Colon (tissue), 2 donors: ENCODE measurements at regions not wholly inside any gene's neighbourhood (a gene's known extent, or its start where the extent isn't known, plus 50 kb on each side); places are given as distances from the start of the nearest gene placed in this dataset.

Source experiments
- FAIRE-seq: peaks from 2 replicates; lab custom pipeline; 2012; peaks lifted over from hg19 to GRCh38; lab: Jason Lieb, UNC
- donor health status: control.
- donor health status: control.

DNA sequence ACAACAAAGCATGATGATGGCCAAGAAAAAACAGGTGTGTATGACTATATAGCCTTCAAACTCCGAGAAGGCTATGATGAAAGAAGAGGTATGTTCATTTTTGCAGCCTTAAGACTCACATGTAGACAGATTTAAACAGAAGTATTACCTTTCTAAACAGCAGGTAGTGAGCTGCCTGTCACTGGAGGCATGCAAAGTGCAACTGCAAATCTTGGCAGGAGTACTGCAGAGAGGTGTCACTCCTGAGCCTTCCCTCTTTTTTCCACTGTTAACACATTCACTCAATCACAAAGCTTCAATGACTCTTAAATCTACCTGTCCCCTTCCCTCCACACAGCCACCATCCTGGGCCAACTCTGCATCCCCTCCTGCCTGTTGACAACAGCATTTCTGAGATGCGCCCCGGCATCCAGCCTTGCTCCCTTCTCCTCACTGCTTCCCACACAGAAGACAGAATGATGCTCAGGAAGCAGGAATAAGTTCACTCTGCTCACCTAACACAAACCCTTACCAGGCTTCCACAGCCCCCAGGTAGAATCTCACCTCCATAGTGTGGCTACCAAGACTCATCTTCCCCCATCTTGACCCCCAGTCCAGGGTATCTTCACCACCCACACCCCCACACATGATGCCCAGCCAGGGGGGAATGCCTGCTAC is 161.9 kb upstream of the ZMIZ1 start:
- no peak for FAIRE-seq

DNA sequence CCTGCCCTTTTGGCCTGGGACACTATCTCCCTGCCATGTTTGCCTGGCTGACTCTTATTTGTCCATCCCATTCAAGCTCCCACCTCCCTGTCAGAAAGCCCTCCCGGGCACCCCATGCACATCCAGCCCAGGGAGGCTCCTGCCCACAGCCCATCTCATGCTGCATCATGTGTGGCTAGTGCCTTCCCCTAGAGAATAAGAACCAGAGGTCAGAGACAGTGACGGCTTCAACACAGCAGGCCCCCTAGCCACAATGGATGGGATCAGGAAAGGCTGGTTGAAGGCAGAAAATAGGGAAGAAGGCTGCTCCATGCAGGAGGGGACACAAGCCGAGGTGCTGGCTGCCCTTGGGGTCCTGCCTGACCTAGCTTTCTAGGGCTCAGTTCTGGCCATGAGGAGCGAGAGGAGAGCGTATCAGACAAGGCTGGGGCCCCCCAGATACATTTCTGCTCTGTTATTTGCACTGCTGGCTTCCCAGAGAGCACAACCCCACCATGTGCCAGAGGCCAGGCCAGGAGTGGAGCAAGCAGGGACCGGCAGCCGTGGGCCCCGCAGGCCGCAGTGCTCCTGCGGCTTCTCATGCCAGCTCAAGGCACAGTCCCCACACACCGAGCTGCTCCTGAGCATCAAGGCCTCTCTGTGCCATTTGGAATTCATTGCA is 161.1 kb upstream of the ZMIZ1 start:
- FAIRE-seq: no peak

DNA sequence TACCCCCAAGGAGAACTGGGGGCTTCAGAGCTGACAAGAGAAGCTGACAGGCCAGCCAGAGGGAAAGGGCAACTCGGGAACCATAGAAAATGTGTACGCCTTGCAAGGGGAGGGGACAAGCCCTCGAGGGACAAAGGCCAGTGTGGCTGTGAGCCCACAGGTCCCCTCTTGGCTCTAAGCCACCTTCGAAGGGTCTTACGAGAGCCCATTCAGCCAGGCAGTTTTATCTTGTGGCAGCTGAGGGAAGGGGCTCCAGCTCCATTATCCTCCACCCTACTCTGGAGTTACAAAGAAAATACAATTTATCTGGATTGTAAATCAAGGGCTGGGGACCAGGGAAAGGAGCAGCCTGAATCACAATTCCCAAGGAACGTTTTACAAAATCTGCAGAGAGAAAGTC is 159.5 kb upstream of the ZMIZ1 start:
- no peak for FAIRE-seq

DNA sequence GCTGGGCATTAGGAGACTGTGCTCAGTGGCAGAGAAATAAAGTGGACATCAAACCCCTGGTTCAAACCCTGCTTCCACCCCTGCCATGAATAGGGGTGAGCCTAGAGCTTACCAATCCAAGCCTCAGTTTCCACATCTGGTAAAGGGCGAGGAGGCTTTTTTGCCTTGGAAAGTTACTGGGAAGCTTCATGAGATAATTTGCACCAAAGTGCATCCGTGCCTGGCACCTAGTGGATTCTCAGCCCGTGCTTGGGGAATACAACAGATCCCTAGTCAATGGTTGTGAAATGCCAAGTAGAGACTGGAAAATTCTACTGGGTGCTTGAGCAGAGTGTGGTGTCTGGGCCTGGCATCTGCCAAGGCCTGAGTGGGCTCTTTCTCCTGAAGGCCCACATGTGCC is 158.7 kb upstream of the ZMIZ1 start:
- FAIRE-seq: no peak

DNA sequence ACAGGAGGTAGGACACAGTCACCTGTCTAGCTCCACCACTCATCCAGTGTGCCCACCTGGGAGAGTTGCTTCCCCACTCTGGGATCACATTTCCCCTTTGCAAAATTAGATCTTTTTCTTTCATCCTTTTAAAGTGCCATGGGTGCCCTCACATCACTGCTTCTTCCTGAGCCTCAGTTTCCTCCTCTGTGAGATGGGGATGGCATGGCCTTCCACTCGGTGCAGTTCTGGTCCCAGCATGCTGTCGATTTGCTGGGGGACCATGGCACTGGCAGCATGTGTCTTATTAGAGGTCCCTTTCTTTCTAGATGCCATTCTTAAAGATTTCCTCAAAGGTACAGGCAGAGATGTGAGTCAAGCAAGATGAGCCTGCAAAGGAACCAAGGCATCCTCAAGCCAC is 158.3 kb upstream of the ZMIZ1 start:
- no peak for FAIRE-seq

DNA sequence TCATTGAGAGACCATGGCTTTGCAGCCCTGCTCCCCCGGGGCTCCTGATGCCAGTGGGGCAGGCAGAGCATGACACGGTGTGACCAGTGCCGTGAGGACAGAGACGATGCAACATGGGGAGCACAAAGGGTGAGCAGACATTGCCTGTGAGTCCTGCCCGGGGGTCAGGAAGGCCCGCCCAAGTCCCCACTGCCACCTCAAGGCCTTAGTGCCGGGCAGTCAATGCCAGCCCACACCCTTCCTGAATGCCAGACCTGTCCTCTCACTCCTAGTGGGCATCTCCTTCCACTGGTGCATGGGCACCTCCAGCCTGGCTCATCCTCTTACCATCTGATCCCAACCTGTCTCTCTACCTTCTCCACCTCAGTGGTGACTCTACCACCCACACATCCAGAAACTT is 157.9 kb upstream of the ZMIZ1 start:
- FAIRE-seq: no peak

DNA sequence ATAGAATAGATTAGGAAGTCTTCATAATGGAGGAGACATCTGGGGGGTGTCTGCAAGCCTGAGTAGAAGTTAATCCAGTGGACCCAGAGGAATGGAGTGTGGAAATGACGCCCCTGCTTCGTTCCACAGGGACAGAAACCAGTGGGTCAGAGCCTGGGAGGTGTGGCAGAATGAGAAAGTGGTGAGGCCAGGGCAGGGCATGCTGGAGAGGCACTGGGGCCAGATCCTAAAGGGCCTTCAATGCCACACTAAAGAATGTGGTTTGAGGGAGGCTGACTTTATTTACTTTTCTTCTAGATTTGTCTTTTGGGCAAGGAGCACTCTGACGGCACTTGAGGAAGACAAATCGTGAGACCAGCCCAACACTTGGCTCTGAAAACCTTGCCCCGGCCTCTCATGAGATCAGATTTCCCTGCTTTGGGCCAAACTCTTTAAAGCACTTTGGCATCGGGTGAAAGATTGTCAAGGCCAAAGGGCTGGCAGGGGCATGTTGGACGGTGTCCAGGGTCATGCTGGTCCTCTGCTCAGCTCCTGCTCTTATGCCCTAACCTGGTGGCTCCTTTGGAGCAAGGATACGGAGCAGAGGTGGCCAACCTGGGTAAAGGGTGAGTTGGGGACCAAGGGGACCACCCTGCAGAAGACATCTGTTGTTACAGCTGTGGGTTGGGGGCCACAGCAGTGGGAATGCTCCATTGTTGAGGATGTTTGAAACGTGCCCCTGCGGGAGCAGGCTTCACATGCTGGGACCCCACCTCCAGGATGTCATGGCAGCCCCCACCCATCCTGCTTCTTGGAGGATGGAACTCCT is 157.0 kb upstream of the ZMIZ1 start:
- no peak for FAIRE-seq

DNA sequence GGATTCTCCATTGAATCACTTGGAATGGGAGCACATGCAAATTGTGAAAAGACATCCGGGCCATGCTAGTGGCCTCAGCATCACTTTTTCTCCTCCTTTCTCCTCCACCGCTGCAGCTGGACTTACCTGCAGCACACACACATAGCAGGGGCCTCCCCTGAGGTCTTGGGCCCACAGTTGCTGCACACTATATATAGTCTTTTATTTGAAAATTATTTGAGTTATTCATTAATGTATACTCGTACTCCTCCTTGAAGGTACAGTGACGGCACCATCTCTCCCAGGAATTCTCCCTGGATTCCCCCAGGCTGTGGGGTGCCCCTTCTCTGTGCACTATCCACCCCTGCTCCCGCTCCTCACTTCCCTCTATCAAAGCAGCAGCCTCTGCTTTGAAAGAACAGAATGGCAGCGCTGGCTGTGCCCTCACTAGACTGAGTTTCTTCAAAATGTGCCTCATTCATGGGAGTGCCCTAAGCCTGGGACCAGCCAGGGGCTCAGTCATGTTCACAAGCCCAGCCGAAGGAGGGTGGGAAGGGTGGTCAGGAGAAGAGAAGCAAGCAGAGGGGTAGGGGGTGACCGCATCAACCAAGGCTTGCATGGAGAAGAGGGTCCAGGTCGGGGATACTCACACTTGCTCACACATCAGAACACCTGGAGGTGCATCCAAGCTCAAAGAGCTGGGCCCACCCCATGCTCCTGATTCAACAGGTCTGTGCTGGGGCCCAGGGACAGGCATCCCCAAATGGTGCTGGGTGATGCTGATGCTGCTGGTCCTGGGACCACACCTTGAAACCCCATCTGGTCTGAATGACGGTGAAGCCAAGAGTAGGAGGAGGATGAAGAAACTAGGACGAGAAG is 156.2 kb upstream of the ZMIZ1 start:
- no peak for FAIRE-seq

DNA sequence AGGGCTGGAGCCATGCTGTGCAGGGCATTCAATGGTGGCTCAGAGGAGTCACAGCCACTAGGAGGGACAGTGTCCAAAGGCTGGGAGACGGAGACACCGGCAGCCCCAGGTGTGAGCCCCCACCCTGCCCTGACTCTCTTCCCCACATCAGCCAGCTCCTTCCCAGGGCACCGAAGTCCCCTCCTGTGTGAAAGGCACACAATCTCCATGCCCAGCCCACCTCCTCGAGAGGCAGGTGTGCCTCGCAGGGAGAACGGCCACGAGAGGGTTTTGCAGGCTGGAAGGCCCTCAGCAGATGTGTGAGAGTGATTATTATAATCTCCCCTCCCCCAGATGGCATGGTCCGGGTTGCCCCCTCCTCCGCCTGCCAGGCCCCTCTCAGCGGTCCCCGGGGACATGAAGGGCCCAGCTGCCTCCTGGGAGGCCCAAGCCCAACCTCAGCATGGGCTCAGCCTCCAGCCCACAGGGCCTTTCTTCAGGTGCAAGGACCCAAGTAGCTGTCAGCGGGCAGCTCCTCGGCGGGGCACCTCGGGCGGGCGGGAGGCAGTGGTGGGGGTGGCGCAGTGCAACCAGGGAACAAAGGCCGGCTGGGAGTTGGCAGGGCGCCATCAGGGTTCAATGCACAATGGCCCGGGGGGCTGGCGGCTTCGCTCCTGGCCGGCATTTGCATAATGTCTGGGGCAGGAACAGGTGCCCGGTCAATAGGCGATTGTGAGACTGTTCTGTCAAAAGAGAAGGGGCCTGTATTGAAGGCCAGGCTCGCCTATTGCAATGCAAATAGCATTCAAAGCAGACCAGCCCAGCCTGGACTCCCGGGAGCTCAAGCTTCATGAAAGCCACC is 155.3 kb upstream of the ZMIZ1 start:
- FAIRE-seq: no peak

DNA sequence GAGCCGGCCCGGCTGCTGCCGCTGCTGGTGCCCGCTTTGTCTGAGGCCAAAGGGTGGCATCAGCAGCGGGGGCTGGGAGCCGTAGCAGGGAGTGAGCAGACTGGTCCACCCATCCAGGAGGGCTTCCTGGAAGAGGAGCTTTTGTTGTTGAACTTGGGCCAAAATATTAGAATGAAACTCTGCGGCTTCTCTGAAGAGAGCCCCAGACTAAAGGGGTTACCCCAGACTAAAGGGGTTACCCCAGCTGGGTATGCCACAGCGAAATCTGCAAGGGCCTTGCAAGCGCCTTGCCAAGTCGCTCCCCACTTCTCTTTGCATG is 154.7 kb upstream of the ZMIZ1 start:
- no peak for FAIRE-seq

DNA sequence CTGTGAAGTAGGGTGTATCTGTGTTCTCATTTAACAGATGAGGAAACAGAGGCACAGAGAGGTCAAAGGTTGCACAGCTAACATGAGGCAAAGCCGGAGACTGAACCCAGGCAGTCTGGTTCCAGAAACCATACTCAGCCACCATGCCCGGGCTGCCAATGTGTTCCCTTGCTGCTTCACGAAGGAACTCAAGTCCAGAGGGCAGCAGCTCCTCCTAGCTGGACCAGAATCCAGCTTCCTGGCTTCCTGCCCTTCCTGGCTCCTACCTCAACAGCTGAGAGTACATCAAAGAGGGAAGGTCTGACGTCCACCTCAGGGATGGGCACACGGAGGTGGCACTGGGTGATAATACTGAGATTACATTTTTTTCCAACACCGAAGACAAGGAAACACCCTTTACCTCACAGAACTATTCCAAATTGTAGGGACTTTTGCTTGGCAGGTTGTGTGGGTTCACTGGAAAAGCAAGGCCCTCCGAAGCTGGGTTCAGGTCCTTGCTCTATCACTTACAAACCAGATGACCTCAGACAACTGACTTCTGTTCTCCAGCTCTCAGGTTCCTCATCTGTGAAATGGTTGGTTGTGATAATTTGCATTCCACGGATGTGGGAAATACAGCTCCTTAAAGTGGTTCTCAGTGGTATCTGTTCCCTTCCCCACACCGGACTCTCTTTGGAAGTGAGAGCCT is 154.1 kb upstream of the ZMIZ1 start:
- no peak for FAIRE-seq

DNA sequence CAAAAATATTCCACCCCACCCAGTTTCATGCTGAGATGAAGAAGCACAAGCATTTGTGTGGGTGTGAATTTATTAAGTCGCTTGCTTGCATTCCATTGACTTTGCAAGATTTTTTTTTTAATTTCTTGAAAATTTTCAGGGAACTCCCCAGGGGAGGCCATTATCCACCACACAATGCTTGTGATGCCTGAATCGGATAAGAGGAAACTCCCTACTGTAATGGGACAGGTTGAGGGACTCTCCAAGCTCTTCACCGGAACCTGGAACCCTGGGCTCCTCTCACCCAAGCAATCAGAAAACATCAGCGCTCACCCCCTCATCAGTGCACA is 153.6 kb upstream of the ZMIZ1 start:
- no peak for FAIRE-seq

DNA sequence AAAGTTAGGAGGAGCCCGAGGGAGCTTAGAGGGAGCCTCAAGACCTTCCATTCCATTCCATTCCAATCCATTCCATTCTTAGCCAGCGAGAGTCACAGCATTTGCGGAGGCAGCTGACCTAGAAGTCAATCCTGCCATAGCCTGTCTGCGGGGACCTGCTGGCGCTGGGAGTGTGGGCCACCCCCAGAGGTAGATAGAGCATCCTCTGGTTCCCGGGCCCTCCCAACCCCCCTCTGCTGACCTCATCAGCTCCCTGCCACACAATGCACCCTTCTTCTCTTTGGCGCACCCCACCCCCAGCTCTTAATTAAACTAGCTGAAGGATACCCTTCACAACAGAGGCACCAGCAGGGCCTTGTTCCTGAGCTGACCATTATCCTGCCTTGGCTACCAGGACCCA is 152.5 kb upstream of the ZMIZ1 start:
- FAIRE-seq: no peak

DNA sequence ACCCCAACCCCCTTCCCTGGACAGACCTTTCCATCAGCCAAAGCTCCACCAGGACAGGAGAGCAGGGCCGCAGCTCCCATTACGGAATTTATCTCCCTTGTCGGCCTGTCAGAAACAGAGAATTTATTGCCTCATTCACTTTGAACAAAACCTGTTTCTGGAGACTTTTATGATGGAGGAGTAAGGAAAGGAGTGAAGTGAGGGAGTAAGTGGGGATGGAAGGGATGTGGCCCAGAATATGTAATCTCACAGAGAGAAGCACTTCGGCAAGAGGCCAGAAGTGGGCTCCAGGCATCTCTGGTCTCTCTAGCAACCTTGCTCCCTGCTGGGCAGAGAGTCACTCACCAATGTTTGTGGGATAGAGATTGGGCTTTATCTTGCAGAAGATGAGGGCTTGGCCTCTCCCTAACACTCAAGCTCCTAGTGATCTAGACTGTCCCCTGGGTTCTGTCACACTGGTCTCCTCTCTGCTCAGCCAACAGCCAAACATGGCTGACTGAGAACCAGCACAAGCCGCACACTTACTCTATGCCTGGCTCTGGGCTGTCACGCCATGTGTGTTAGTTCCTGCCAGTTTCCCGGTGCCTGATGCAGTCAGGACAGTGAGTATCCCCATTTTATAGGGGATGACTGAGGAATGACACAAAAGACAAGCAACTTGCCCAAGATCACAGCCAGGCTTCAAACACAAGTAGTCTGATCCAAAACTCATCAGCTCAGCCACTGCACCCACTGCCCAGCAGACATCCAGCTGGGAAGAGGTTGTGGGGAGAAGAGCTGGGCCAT is 149.4 kb upstream of the ZMIZ1 start:
- no peak for FAIRE-seq

DNA sequence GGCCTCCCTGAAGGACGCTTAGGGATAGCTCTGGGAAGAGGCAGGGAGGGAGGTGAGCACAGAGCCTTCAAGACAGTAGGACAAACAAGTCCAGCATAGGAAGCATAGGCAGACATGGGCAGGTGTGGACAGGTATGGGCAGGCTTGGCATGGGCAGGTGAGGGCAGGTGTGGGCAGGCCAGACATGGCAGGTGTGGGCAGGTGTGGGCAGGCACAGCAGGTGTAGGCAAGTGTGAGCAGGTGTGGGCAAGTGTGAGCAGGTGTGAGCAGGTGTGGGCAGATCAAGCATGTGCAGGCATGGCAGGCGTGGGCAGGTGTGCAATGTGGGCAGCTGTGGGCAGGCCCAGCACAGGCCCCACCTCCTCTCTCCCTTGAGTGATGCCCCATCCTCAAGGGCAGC is 148.8 kb upstream of the ZMIZ1 start:
- FAIRE-seq: no peak

DNA sequence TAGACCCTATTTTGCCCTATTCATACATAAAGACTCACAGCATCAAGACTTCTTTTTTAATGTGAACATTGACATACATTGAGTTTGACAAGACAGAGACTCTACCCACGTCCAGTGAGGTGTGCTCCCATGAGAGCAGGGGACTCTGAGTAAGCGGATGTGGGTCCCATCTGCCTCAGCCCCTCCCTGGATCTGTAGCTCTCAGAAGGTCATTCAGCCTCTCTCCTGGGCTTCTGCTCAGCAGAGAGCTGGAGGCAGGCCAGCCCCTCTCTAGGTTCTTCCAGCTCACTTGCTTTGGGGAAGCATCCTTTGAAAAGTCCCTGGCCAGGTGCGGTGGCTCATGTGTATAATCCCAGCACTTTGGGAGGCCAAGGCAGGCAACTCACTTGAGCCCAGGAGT is 146.9 kb upstream of the ZMIZ1 start:
- FAIRE-seq: no peak

DNA sequence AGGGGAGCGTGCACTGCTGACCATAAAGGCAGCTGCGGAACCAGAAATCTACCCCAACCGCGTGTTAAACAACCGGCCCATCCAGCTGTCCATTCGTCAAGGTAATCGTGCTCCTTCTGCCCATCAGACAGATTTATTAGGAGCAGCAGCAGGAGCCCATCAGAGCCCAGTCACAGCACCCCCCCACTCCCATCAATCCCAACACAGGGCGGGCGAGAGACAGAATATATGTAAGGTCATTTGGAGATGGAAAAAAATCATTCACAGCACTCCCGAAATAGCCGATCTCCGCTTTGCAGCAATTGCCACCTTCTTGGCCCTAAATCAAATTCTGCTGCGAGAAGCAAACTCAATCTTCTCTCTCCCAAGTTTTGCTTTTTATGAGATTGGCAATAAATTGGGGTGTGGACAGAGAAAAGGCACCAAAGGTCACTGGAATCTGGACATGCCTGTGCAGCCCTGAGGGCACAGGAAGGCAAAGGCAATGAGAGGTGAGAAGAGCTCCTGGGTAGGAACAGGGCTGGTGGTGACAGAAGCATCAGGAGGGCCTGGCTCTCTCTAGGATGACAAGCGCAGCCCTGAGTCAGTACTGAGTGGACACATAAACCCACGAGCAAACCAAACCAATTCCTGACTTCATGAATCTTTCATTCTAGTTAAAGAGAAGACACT is 145.0 kb upstream of the ZMIZ1 start:
- FAIRE-seq: no peak

DNA sequence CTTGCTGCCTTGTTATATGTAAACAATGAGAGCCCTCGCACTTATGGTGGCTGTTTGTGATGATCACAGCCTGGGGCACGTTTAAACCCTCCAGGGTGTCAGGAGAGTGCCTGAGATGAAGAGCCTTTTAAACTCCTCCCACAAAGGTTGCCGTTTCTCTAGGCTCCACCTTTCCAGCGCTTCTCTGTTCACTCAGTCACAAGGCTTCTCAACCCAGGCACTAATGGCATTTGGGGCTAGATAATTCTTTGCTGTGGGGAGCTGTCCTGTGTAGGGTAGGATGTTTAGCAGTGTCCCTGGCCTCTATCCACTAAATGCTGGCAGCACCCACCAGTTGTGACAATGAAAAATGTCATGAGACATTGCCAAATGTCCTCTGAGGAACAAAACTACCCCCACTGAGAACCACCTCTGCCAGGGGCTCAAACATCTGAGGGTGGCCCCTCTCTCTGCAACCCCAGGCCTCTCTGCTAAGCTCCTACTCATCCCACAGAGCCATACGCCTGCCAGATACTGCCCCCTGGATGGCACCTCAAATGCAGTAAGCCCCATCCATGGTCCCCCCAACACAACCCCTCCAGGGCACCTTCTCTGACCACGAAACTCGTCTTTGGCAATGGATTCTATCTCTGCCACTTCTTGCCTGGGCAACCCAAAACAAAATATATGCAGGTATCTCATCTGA is 144.3 kb upstream of the ZMIZ1 start:
- FAIRE-seq: no peak

DNA sequence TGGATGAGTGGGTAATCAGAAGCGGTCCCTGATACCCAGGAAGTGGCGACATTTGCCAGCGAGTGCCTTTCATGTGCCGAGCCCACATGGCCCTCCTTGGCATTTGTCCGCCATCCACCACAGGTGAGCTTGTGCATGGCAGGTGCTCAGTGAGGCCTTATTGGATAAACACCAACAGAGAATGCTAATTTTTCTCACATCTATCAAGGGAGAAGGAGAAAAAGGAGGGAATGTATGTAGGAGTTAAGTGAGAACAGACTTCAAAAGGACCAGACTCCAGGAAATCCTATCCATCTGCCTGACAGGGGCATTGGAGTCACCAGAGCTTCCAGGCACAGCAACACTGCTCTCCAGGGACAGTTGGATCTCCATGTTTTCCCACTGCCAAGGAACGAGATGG is 143.5 kb upstream of the ZMIZ1 start:
- FAIRE-seq: no peak
